Left lung (tissue), 4 donors: ENCODE measurements at regions not wholly inside any gene's neighbourhood (a gene's known extent, or its start where the extent isn't known, plus 50 kb on each side); places are given as distances from the start of the nearest gene placed in this dataset.

Experiments
- ATAC-seq: fragments of 200-7000 bp; cut with Tn5 transposase; one replicate; pipeline ENCODE4 v1.9.1; 2020; ENCODE audit warnings: moderate library complexity
- DNase-seq, 4 donors: peaks; one replicate each; pipeline ENCODE4 v3.0.0-alpha.2; 2013 to 2020
- H3K27ac ChIP-seq, 2 donors: fragments of 200-600 bp; sonication (generic) in 1 of 2; one replicate each; pipeline versions ENCODE4 v1.5.0 to v1.8.0; 2020 to 2021
- H3K27me3 ChIP-seq, 2 donors: fragments of 200-600 bp; sonication (generic) in 1 of 2; one replicate each; pipeline versions ENCODE4 v1.5.0 to v1.8.0; 2020 to 2021
- H3K36me3 ChIP-seq, 2 donors: fragments of 200-600 bp; sonication (generic) in 1 of 2; one replicate each; pipeline versions ENCODE4 v1.5.0 to v1.8.0; 2020 to 2021
- H3K4me1 ChIP-seq, 2 donors: fragments of 200-600 bp; one replicate each; pipeline ENCODE4 v1.8.0; 2021
- H3K4me3 ChIP-seq, 2 donors: fragments of 200-600 bp; sonication (generic) in 1 of 2; one replicate each; pipeline versions ENCODE4 v1.5.0 to v1.8.0; 2020 to 2021; ENCODE audit warnings: mild to moderate bottlenecking in 1 of 2
- H3K9me3 ChIP-seq, 2 donors: fragments of 200-600 bp; sonication (generic) in 1 of 2; one replicate each; pipeline versions ENCODE4 v1.5.0 to v1.8.0; 2020 to 2021
- intact Hi-C, 2 donors: fragments of 100-400 bp; cut with DNase I; formaldehyde crosslinking; loops; one replicate each; pipeline versions ENCODE4 v1.11.2 to v1.14.2; 2022
- TF ChIP-seq, protein P1 (sequence below), 2 donors: fragments of 200-600 bp; sonication (generic) in 1 of 2; IDR thresholded peaks; one replicate each; pipeline versions ENCODE4 v1.5.0 to v1.8.0; 2021; ENCODE audit warnings: antibody characterized with exemption in 2 of 2
- donor health status: DM: no; HTN: yes; CAD: no.
- donor health status: DM: no; HTN: no; CAD: no.

DNA sequence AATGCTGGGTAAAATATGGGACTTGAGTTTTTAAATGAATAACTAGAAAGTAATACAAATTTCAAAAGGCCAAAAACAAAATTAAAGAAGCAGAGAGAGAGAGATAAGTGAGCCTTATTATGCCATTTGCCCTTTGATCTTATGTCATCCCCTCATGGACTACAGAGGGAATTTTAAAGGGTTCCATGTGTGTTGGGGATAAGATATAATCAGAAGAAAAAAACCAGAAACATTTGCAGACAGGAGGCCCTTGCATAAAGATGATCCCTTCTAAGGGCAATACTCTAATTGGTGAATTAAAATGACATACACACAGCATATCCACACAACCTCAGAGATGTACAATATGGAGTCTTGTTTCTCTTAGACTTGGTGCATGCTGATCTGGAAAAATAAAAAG lies 406.6 kb upstream of the LARGE1 start:
- DNase-seq: no peak
- Histone ChIP-seq H3K4me3 (no peak overlapping the region), H3K27me3 (no peaks in the 10 kb centered on the region), H3K27ac (no peak overlapping the region), H3K36me3 (no peaks in the 10 kb centered on the region), H3K4me1 (no peaks in the 10 kb centered on the region), H3K9me3 (no peaks in the 10 kb centered on the region)
- intact Hi-C loops: no loop called here
- TF ChIP-seq, protein P1, sequence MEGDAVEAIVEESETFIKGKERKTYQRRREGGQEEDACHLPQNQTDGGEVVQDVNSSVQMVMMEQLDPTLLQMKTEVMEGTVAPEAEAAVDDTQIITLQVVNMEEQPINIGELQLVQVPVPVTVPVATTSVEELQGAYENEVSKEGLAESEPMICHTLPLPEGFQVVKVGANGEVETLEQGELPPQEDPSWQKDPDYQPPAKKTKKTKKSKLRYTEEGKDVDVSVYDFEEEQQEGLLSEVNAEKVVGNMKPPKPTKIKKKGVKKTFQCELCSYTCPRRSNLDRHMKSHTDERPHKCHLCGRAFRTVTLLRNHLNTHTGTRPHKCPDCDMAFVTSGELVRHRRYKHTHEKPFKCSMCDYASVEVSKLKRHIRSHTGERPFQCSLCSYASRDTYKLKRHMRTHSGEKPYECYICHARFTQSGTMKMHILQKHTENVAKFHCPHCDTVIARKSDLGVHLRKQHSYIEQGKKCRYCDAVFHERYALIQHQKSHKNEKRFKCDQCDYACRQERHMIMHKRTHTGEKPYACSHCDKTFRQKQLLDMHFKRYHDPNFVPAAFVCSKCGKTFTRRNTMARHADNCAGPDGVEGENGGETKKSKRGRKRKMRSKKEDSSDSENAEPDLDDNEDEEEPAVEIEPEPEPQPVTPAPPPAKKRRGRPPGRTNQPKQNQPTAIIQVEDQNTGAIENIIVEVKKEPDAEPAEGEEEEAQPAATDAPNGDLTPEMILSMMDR (IDR thresholded peaks at IDR 0.05): no peak
- ATAC-seq: no peak

DNA sequence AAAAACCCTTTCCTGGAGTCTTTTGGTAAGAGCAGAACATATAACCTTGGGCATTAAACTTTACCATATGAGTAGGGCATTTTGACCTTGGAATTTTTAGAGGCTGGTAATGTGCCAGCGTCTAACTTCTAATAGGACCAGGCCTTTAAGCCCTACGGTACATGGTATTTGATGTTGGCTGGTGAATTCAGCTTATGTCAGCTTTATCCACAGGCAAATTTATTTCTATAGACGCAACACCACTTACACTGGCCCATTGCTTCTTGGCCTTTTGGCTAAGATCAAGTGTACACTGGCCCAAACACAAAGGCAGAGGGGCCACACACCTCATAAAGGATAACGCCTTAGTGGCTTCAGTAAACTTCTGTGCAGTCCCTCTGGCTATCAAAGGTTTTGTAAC lies 410.2 kb upstream of the LARGE1 start:
- Histone ChIP-seq H3K27me3 (no peaks in the 10 kb centered on the region), H3K9me3 (peaks cover 0 to 23% of the 10 kb centered on the region in 2 donors), H3K4me3 (no peak overlapping the region), H3K27ac (no peak overlapping the region), H3K36me3 (no peaks in the 10 kb centered on the region), H3K4me1 (no peaks in the 10 kb centered on the region)
- TF ChIP-seq, protein P1 (IDR thresholded peaks at IDR 0.05): no peak
- no peak for ATAC-seq
- DNase-seq: no peak
- intact Hi-C loops: no loop called here

DNA sequence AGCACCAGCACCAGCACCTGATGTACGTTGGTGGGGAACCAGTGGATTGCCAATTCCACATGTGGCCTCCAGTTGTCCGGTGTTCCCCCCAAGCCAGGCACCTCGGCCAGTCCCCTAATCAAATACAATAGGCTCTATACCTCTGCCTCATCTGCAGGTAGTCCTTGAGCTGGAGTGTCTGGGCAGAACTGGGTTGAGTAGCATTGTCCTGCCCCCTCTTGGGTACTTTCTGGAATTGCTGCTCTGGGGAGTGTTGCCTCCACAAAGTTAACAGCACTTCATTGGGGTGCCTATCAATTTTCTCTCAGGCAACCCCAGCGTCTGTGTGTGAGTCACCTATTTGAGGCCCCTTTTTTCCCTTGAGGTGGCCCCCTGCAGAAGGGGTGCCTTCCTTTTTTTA lies 413.0 kb upstream of the LARGE1 start:
- intact Hi-C loops: no loop called here
- H3K36me3 ChIP-seq: no peaks in the 10 kb centered on the region
- no peak for ATAC-seq

DNA sequence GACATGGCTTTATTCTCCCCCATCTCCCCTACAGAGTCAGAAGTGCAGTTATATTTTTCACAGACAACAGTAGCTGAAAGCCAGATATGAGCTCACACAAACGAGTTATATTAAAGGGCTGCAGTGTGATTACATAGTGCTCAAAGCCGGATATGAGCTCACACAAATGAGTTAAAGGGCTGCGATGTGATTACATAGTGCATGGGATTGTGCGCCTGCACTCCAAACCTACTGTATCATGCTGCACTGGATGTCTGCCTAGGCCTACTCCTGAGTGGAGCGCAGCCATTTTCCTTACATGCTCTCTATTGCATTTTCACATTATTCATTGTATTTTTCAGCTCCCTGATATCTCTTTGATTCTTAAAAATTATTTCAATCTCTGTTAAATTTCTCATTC lies 414.6 kb upstream of the LARGE1 start:
- DNase-seq (no peak), ATAC-seq (no peak)
- H3K9me3 ChIP-seq: peaks cover 0 to 30% of the 10 kb centered on the region in 2 donors
- H3K36me3 ChIP-seq: no peaks in the 10 kb centered on the region
- H3K27ac ChIP-seq: no peak overlapping the region
- intact Hi-C loops: no loop called here
- no peaks in the 10 kb centered on the region for H3K4me1 ChIP-seq
- TF ChIP-seq, protein P1 (IDR thresholded peaks at IDR 0.05): no peak
- H3K4me3 ChIP-seq: no peak overlapping the region
- H3K27me3 ChIP-seq: no peaks in the 10 kb centered on the region

More for the DNA sequence above, 413.0 kb upstream of the LARGE1 start:
- no peaks in the 10 kb centered on the region for H3K4me1 ChIP-seq
- no peaks in the 10 kb centered on the region for H3K27me3 ChIP-seq
- H3K4me3 ChIP-seq: no peak overlapping the region
- H3K9me3 ChIP-seq: peaks cover 0 to 30% of the 10 kb centered on the region in 2 donors
- TF ChIP-seq, protein P1 (IDR thresholded peaks at IDR 0.05): no peak
- no peak overlapping the region for H3K27ac ChIP-seq
- DNase-seq: no peak

DNA sequence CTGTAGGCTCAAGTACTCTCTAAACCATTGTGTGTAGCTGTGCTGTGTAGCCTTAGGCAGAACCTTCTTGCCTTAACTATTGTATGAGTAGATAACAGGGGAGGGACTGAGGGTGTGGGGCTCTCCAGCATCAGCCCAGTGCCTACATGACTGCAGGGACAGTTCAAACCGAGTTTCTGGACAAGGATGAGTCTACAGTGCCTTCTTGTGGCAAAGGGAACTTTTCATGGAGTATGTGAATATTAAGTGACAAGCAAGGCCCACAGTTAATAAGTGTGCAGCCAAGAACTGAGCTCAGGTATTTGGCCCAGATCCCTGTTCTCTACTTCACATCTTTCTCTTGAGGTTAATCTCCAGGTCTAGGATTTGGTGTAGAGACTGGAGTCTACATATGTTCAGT lies 424.4 kb upstream of the LARGE1 start:
- DNase-seq (no peak), ATAC-seq (no peak)
- Histone ChIP-seq H3K4me3 (no peak overlapping the region), H3K27ac (no peak overlapping the region), H3K9me3 (no peaks in the 10 kb centered on the region), H3K4me1 (no peaks in the 10 kb centered on the region), H3K36me3 (no peaks in the 10 kb centered on the region), H3K27me3 (no peaks in the 10 kb centered on the region)
- intact Hi-C loops: no loop called here
- TF ChIP-seq, protein P1 (IDR thresholded peaks at IDR 0.05): no peak
